SK-N-SH treated with all-trans-retinoic acid at 6 μM for 48 hours (cell line): ENCODE measurements at regions not wholly inside any gene's neighbourhood (a gene's known extent, or its start where the extent isn't known, plus 50 kb on each side); places are given as distances from the start of the nearest gene placed in this dataset.

Experiments
- ARNTL ChIP-seq: fragments of 450-650 bp; formaldehyde crosslinking; IDR thresholded peaks from 2 replicates; pipeline ENCODE4 v1.5.0; 2020; ENCODE audit warnings: low read depth, mild to moderate bottlenecking, moderate library complexity, borderline replicate concordance
- CSRNP3 ChIP-seq: fragments of 250-450 bp; sonication (Bioruptor Pico); IDR thresholded peaks from 2 replicates; pipeline ENCODE4 v1.5.1; 2021; ENCODE audit warnings: mild to moderate bottlenecking, moderate library complexity
- ESRRG ChIP-seq: fragments of 250-450 bp; sonication (Bioruptor Pico); IDR thresholded peaks from 2 replicates; pipeline ENCODE4 v1.6.1; 2021; ENCODE audit warnings: mild to moderate bottlenecking
- PATZ1 ChIP-seq: fragments of 250-450 bp; sonication (Bioruptor Pico); IDR thresholded peaks from 2 replicates; pipeline ENCODE4 v1.8.0; 2020; ENCODE audit warnings: mild to moderate bottlenecking, moderate library complexity, borderline replicate concordance
- POU6F1 ChIP-seq: fragments of 250-450 bp; sonication (Bioruptor Pico); IDR thresholded peaks from 2 replicates; pipeline ENCODE4 v1.8.0; 2021; ENCODE audit warnings: low read depth, mild to moderate bottlenecking, moderate library complexity, borderline replicate concordance
- PPARA ChIP-seq: fragments of 250-450 bp; sonication (Bioruptor Pico); IDR thresholded peaks from 2 replicates; pipeline ENCODE4 v1.5.0; 2020; ENCODE audit warnings: mild to moderate bottlenecking, borderline replicate concordance
- RARB ChIP-seq: fragments of 250-450 bp; sonication (Bioruptor Pico); IDR thresholded peaks from 2 replicates; pipeline ENCODE4 v1.8.0; 2021; ENCODE audit warnings: mild to moderate bottlenecking, moderate library complexity
- SNAI2 ChIP-seq: fragments of 250-450 bp; sonication (Bioruptor Pico); IDR thresholded peaks from 2 replicates; pipeline ENCODE4 v1.5.0; 2020; ENCODE audit warnings: mild to moderate bottlenecking, moderate library complexity
- TOX ChIP-seq: fragments of 250-450 bp; sonication (Bioruptor Pico); IDR thresholded peaks from 2 replicates; pipeline ENCODE4 v1.8.0; 2021; ENCODE audit warnings: mild to moderate bottlenecking, moderate library complexity, borderline replicate concordance
- ZC3H10 ChIP-seq: fragments of 250-450 bp; sonication (Bioruptor Pico); IDR thresholded peaks from 2 replicates; pipeline ENCODE4 v1.5.1; 2021; ENCODE audit warnings: mild to moderate bottlenecking, moderate library complexity
- ZFP3 ChIP-seq: fragments of 250-450 bp; sonication (Bioruptor Pico); IDR thresholded peaks from 2 replicates; pipeline ENCODE4 v1.5.0; 2020; ENCODE audit warnings: mild to moderate bottlenecking, moderate library complexity
- ZFP30 ChIP-seq: fragments of 450-650 bp; formaldehyde crosslinking; IDR thresholded peaks from 2 replicates; pipeline ENCODE4 v1.5.0; 2022; ENCODE audit warnings: mild to moderate bottlenecking, moderate library complexity
- ZNF8 ChIP-seq: fragments of 450-650 bp; formaldehyde crosslinking; IDR thresholded peaks from 2 replicates; pipeline ENCODE4 v1.5.0; 2020; ENCODE audit warnings: mild to moderate bottlenecking, moderate library complexity

- no peak for TF ChIP-seq PATZ1 (CRISPR knock-in tag)
- TF ChIP-seq ZFP3 (CRISPR knock-in tag) = no peak
- TF ChIP-seq ZNF8 (CRISPR knock-in tag) = no peak
- TF ChIP-seq ARNTL (CRISPR knock-in tag) = no peak
- no peak for TF ChIP-seq CSRNP3 (CRISPR knock-in tag)
- TF ChIP-seq ZFP30 (CRISPR knock-in tag) = no peak
- TF ChIP-seq POU6F1 (CRISPR knock-in tag) = no peak
- TF ChIP-seq SNAI2 (CRISPR knock-in tag) = no peak
- no peak for TF ChIP-seq TOX
- TF ChIP-seq ESRRG (CRISPR knock-in tag) = no peak
- no peak for TF ChIP-seq PPARA
- no peak for TF ChIP-seq RARB (CRISPR knock-in tag)
- no peak for TF ChIP-seq ZC3H10 (CRISPR knock-in tag)
Observed at GRCh38 chr12:34286483-34286882, 264.2 kb downstream of the ALG10 start.
